Activated CD8-positive, alpha-beta memory T cell treated with anti-CD3 and anti-CD28 coated beads, Interleukin-2, amount 50 U/mL, for 1 hour (primary cell): ENCODE measurements at regions not wholly inside any gene's neighbourhood (a gene's known extent, or its start where the extent isn't known, plus 50 kb on each side); places are given as distances from the start of the nearest gene placed in this dataset.
"Not testable (repeated sequence)": the region's sequence is repeated elsewhere in the genome, so short reads cannot be mapped to it uniquely, and the experiment has no call there.

Experiments
- DNase-seq: peaks from one replicate; pipeline ENCODE4 v3.0.0-alpha.2; 2020; ENCODE audit errors: extremely low read depth

GRCh38 chr6:168939041-168939440 lies 314.6 kb downstream of the THBS2 start:
- no peak for DNase-seq

DNA sequence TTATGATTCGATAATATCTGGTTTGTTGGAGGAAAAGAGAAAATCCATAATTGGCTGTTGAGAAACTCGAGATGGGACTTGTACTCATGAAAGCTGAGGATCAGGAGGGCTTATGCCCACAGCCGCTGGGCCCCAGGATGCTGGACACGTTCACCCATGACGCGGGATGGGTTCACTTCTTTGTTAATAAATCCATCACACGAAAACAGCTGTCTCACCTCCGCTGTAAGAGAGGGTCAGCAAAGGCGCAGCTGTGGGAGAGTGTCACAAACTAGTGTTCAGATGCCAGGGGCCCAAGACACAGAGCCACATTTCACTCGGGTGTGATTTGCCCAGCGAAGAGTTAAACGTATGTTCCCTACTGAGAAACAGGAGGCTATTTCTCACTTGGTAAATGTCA lies 315.1 kb downstream of the THBS2 start:
- no peak for DNase-seq

DNA sequence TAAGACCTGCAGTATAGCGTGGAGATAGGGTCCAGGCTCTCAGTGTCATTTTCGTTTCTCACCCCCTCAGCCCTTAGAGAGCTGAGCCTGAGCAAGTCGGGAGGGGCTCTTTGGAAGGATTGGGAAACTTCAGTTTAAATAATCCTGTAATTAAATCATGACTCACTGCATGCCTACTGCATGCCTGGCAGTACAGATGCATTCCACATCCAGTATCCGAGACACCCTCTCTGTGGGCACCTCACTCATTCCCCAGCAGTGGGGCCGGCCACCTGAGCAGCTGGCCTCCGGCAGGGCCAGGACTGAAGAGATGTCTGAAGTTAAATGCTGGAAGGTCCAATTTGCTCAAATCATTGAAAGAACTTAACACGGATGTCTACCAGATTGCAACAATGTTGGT lies 316.6 kb downstream of the THBS2 start:
- DNase-seq, result no peak

DNA sequence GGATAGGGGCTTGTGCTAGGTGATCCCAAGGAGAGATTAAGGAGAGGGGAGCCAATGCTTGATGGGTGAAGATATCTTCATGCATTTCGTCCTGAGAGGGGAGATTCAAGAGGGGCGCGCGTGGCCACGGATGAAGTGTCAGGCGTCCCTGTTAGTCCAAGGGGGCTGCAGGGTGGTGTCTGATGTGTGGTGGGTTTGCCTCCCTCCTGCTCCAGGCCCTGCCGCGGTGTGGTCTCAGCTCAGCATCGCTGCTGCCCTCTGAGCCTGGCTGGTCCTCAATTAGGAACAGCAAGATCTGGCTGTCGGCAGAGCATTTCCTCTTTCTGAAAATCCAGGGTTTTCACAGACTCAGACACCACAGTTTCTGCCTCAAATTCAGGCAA lies 318.0 kb downstream of the THBS2 start:
- no peak for DNase-seq

GRCh38 chr6:168934660-168935627 lies 318.7 kb downstream of the THBS2 start:
- DNase-seq, result no peak

DNA sequence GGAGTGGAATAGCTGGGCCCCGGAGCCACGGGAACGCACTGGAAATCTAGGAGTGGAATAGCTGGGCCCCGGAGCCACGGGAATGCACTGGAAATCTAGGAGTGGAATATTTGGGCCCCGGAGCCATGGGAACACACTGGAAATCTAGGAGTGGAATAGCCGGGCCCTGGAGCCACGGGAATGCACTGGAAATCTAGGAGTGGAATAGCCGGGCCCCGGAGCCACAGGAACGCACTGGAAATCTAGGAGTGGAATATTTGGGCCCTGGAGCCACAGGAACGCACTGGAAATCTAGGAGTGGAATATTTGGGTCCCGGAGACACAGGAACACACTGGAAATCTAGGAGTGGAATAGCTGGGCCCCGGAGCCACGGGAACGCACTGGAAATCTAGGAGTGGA lies 321.5 kb downstream of the THBS2 start:
- not testable (repeated sequence) for DNase-seq

- not testable (repeated sequence) for DNase-seq
Measured at GRCh38 chr6:168931072-168931471, 322.6 kb downstream of the THBS2 start.

DNA sequence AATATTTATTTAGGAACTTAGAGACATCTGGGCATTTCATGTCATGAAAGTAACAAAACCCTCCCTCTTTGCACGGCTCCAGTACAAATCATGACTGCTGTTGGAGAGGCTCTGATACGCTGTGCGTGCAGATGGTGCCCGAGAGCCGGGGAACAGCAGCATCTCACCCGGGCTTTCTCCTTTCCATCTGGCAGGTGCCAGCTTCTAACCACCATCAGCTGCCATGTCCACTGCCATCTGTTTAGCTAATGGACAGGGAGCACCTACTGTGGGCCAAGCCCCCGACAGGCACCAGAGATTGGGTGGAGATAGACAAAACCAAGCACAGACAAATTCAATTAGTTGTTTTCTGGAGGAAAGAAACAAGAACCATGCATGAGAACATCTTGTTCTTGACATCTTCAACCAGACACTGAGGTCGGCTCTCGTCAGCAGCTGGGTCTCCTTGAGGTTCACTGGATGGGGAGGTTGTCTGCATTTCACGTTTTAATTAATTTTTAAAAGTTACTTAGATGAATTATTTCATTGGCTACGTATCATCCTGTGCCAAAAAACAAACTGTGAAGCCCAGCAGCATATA lies 323.7 kb downstream of the THBS2 start:
- no peak for DNase-seq

DNA sequence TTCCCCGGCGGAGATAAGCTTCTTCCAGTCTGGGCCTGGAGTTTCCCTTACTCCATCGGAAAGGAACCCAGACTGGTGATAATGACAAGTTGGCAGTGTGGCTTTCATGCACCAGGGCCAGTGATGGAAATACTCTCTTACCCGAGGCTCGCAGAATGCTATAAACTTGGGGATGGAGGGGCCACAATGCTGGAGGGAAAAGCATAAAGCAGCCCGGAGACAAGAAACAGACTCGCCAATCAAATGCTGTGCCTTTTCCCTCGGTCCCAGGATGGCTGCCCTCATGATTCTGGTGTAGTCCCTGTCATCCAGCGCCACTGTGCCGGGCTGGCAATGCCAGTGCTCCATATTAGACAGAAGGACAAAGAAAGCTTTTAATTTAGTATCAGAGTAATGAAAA lies 325.6 kb downstream of the THBS2 start:
- DNase-seq, result no peak

DNA sequence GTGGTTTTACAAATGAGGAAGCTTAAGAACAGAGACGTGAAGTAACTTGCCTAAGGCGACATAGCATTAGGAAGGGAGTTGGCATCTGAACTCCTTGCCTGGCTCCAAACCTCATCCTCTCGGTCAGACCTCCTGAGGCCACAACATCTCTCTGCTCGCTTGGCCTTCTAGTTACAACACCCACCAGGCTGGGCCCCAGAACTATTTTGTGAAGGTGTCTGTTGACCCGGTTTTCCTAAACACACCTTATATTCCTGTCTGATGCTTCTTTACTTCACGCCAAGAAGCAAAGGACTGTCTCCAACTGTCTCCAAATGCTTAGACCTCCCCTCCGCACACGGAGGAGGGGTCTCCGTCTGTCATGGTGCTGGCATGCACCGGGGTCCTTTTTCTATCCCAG lies 326.6 kb downstream of the THBS2 start:
- DNase-seq, result no peak

DNA sequence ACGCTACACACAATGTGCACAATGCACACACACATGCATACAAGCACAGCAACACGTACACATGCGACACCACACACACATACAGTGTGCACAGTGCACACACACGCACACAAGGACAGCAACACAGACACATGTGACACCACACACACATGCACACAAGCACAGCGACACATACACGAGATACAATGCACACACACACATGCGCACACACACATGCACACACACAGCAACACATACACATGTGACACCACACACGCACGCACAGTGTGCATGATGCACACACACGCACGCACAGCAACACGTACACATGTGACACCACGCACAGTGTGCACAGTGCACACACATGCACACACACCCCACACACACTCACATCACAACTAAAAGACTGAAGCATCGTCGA lies 327.3 kb downstream of the THBS2 start:
- no peak for DNase-seq

GRCh38 chr6:168925671-168926070 lies 328.0 kb downstream of the THBS2 start:
- DNase-seq, result no peak

DNA sequence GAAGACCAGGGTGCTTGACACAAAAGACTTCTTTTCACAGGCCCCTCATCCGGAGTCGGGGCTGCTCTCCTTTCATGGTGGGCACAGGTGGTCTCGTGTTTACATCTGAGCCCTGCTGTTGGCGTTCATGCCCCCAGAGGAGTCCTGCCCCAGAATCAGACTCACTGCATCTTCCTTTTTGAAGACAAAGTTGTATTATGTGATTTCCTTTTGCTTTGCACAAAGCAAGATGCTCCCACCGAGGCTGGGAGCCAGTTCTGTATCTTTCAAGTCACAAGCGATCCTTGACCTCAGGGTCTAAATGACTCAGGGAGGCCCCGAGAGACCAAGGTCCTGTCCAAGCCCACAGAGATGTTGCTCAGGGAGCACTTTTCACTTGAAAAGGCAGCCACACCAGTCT lies 330.5 kb downstream of the THBS2 start:
- no peak for DNase-seq

DNA sequence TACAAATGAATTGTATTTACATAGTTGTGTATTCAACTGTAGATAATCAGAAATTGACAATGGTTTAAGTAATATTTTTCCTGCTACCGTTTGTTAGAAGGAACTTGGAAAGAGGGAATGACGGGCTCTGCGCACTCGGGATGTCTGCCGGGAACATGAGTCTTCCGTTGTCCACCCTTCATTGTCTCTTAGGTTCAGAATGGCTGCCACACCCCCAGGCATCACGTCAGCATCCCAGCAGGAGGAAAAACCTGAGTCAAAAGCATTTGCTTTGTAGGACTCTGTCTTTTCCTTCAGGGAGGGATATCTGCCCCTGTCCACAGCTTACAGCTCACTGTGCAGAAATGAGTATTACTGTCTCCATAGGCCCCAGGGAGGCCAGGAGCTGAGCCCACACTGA lies 331.2 kb downstream of the THBS2 start:
- DNase-seq, result no peak

- DNase-seq, result no peak
Measured at GRCh38 chr6:168920289-168920688, 333.4 kb downstream of the THBS2 start.

DNA sequence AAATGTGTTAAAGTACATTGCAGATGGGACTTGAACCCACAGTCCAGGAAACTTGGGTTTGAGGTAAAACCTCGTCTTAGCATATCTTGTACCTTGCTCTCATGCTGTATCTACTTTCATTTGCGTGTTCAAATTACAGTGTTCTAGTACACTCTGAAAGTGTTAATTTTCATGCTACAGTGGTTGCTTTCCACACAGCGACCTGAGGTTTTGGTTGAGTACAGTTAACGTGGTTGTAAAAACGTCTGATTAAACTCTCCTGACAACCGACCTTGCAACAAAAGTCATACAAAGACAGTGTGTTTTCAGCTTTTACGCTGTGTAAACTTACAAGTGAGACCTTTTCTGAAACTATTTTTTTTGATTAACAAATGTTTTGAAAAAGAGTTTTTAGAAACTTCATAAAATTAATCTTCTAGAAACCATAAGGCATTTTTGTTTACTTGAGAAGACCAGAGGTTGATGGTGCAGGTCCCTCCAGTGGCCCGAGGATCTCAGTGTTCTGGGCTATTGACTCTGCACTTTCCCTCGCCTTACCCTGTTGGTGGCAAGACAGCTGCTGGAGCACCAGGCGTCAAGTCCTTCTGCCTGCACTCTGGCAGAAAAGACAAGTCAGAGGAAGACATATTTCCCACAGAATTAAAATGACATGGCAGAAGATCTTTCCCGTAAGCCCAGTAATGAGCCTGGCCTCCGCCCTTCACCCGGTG lies 334.0 kb downstream of the THBS2 start:
- DNase-seq, result no peak

DNA sequence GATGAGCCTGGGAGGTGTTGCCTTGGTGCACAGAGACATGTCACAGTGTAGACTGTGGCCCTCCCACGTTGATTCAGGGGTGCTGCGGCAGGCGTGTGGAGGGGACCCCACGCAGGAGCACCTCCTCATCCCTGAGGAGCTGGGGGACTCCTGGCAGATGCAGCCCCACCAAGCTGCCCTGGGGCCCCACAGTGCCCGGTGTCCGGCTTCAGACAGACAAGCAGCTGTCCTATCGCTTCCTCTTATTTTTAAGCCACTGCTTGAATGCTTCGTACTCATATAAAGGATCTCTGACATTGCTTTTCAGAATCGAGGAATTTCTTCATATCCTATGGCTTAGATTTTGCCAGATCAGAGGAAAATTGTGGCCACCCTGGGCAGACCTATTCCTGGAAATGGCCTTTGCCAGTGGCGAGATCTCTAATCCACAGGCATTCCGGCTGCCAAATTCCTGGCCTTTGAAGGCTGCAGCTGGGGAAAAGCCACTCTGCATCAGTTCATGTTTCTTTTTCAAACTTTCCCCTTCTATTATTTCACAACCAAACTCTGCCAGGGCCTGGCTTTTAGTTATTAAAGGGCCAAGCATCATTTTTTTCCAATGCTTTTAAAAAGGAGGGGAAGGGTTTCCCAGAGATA lies 337.0 kb downstream of the THBS2 start:
- DNase-seq, result no peak

DNA sequence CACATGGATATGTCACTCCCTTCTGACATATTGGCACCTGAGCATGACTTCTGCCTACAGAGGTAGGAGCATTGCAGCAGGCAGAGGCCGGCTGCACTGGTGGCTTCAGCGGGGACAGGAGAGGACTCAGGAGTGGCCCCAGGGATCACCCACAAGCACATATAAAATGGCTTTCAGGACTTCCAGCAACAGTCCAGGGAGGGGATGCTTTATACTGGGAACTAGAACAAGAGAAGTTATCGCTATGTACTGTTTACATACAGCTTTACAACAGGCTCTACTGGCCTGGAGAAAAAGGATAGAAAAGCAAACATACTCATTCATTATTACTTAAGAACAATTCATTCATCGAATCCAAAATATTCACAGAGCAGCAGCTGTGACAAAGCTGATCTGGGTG lies 337.8 kb downstream of the THBS2 start:
- no peak for DNase-seq

DNA sequence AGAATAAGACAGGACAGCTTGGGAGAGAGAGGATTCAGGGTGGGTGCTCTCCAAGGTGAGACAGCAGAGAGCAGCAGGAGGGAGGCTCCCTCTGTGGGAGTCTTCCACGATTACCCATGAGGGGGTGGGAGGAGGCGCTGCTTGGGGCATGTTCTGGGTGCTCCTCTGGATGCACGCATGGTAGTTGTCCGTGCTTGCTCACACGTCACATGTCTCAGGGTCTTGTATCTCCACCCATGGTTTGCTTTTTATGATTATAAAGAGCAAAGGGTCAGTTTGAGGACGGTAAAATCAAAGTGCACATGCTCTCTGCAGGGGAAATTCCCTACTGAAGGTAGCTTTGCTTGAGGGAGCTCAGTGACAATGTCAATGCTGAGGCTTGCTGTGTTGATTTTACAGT lies 338.4 kb downstream of the THBS2 start:
- DNase-seq, result no peak

DNA sequence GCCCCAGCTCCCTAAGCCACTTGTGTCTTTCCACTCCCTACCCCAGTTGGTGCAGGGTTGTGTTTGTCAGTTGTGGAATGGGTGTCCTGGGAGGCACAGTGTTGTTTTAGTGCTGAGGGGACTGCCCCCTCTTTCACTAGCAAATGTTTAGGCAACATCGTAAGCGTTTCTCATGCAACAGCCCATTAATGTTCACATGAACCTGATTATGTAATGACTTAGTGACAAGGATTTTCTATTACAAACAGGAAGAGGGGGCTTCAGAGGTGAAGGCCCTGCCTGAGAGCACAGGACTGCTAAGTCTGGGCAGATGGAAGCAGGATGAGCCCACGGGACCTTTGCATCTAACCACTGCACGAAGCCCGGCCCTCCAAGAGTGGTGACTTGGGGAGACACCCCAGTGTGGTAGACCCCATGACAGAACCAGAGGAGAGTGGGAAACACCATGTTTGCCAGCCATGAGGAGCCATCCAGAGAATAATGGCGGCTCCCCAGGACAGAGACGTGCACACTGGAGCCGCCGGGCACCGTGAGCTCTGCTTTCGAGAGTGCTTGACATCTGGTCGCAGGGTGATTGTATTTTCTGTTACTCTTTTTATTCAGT lies 339.7 kb downstream of the THBS2 start:
- DNase-seq, result no peak

- DNase-seq, result not testable (repeated sequence)
Measured at GRCh38 chr6:168913231-168913865, 340.3 kb downstream of the THBS2 start.
